H7 (cell line): ENCODE measurements at regions not wholly inside any gene's neighbourhood (a gene's known extent, or its start where the extent isn't known, plus 50 kb on each side); places are given as distances from the start of the nearest gene placed in this dataset.
"Not testable (repeated sequence)": the region's sequence is repeated elsewhere in the genome, so short reads cannot be mapped to it uniquely, and the experiment has no call there.

ENCODE experiments used
- DNase-seq: peaks from one replicate; pipeline ENCODE4 v3.0.0; 2012
- H3K27me3 ChIP-seq: 2 replicates; pipeline ENCODE4 v1.6.0; 2011; ENCODE audit warnings: mild to moderate bottlenecking, low read length; ENCODE audit not compliant: control insufficient read depth, insufficient read depth
- H3K36me3 ChIP-seq: replicated peaks from 2 replicates; pipeline ENCODE4 v1.5.1; 2011; ENCODE audit warnings: low read length; ENCODE audit not compliant: control insufficient read depth, insufficient read depth
- H3K4me3 ChIP-seq: 2 replicates; pipeline ENCODE4 v1.5.1; 2011; ENCODE audit warnings: low read depth, mild to moderate bottlenecking, control low read depth, low read length, moderate library complexity; ENCODE audit not compliant: insufficient read depth

- Histone ChIP-seq H3K4me3 (no peak overlapping the region), H3K27me3 (no peaks in the 10 kb centered on the region), H3K36me3 (no peaks in the 10 kb centered on the region)
- DNase-seq = no peak
Observed at GRCh38 chr3:178099274-178099673, 437.0 kb upstream of the KCNMB2 start.

DNA sequence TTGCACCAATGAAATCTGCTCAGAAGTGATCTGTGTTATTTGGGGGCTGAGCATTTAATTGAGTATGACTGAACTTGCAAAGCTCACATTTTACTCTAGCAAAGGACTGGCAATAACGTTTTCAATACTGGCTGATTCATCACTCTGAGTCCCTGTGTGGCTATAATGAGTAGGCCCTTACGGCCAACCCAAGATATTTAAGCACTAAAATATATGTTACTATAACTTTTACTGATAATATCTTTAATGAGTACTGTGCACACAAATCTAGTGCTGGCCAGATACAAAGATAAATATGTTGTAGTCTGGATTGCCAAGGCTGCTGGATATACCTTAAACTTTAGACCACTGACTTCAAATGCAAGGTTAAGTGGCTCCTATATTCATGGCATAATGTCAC is 436.4 kb upstream of the KCNMB2 start:
- DNase-seq = no peak
- Histone ChIP-seq H3K36me3 (no peaks in the 10 kb centered on the region), H3K4me3 (no peak overlapping the region), H3K27me3 (no peaks in the 10 kb centered on the region)

- Histone ChIP-seq H3K4me3 (no peak overlapping the region), H3K36me3 (no peaks in the 10 kb centered on the region), H3K27me3 (no peaks in the 10 kb centered on the region)
- no peak for DNase-seq
Observed at GRCh38 chr3:178100908-178101307, 435.3 kb upstream of the KCNMB2 start.

- H3K36me3 ChIP-seq = no peaks in the 10 kb centered on the region
- H3K4me3 ChIP-seq = no peak overlapping the region
- no peak for DNase-seq
- no peaks in the 10 kb centered on the region for H3K27me3 ChIP-seq
Observed at GRCh38 chr3:178103140-178103539, 433.1 kb upstream of the KCNMB2 start.

- no peak overlapping the region for H3K4me3 ChIP-seq
- no peak for DNase-seq
- no peaks in the 10 kb centered on the region for H3K27me3 ChIP-seq
- H3K36me3 ChIP-seq = no peaks in the 10 kb centered on the region
Observed at GRCh38 chr3:178107804-178108203, 428.4 kb upstream of the KCNMB2 start.

DNA sequence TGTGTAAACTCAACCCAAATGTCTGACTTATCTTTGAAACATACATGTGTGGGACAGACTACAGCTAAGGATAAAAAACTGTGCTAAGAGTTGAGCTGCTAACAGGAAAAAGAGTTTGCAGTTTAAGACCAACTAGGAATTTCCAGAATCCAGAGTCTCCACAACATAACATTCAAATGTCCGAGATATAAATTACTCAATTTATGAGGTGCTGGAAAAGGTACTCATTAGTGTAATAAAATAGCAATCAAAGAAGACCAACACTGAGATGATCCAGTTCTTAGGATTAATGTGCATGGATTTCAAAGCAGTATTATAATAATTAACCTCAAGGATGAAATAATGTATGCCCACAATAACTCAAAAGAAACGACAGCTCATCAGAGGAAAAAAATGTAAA is 426.5 kb upstream of the KCNMB2 start:
- no peak for DNase-seq
- Histone ChIP-seq H3K36me3 (no peaks in the 10 kb centered on the region), H3K4me3 (no peak overlapping the region), H3K27me3 (no peaks in the 10 kb centered on the region)

DNA sequence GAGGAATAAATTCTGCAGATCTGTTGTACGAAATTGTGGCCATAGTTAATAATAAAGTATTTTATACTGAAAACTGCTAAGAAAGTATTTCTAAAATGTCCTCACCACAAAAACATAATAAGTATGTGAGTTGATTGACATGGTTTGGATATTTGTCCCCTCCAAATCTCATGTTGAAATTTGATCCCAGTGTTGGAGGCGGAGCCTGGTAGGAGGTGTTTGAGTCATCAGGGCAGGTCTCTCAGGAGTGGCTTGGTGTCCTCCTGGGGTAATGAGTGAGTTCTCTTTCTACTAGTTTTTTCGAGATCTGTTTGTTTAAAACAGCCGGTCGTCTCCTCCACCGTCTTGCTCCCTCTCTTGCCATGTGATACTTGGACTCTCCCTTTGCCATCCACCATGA is 424.1 kb upstream of the KCNMB2 start:
- Histone ChIP-seq H3K27me3 (no peaks in the 10 kb centered on the region), H3K4me3 (no peak overlapping the region), H3K36me3 (no peaks in the 10 kb centered on the region)
- DNase-seq = no peak

- H3K36me3 ChIP-seq, H3K27me3 ChIP-seq, H3K4me3 ChIP-seq, DNase-seq: not testable (repeated sequence)
Observed at GRCh38 chr3:178112552-178112951, 423.7 kb upstream of the KCNMB2 start.

DNA sequence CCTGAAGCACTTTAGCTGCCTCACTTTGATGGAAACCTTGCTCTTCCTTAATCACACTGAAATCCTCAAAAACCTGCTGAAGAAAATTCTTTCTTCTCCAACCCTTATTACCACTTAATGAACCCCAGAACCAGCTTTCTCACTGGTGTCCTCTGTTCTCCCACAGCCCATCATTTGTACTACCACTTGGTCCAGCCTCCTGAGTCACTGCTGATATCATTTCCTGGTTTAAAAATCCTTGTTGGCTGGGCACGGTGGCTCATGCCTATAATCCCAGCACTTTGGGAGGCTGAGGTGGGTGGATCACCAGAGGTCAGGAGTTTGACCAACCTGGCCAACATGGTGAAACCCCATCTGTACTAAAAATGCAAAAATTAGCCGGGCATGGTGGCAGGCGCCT is 418.6 kb upstream of the KCNMB2 start:
- no peak overlapping the region for H3K4me3 ChIP-seq
- DNase-seq = no peak
- H3K27me3 ChIP-seq = no peaks in the 10 kb centered on the region
- H3K36me3 ChIP-seq = no peaks in the 10 kb centered on the region

- not testable (repeated sequence) for H3K4me3 ChIP-seq, DNase-seq, H3K36me3 ChIP-seq, H3K27me3 ChIP-seq
Observed at GRCh38 chr3:178119608-178120295, 416.5 kb upstream of the KCNMB2 start.

- H3K36me3 ChIP-seq = no peaks in the 10 kb centered on the region
- H3K27me3 ChIP-seq = no peaks in the 10 kb centered on the region
- no peak for DNase-seq
- no peak overlapping the region for H3K4me3 ChIP-seq
Observed at GRCh38 chr3:178120367-178120766, 415.9 kb upstream of the KCNMB2 start.

DNA sequence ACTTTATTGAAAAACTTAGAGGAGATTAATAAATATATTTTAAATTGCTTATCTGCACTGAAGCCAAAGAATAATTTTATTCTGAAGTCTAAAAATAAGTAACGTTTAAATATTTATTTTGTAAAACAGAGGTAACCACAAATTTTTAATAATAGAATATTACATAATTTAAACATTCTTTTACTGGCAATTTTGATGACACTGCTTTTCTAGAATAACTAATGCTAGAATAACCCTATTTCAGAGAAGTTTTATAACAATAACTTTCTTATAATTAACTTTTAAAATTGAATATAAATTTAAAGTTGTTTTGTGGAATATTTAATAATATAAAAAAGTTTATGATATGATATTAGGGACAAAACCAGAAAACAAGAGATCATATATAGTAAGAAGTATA is 409.6 kb upstream of the KCNMB2 start:
- no peaks in the 10 kb centered on the region for H3K36me3 ChIP-seq
- no peak overlapping the region for H3K4me3 ChIP-seq
- no peaks in the 10 kb centered on the region for H3K27me3 ChIP-seq
- DNase-seq = no peak

- DNase-seq = no peak
- no peak overlapping the region for H3K4me3 ChIP-seq
- H3K27me3 ChIP-seq = no peaks in the 10 kb centered on the region
- no peaks in the 10 kb centered on the region for H3K36me3 ChIP-seq
Observed at GRCh38 chr3:178127221-178127620, 409.0 kb upstream of the KCNMB2 start.

- no peak for DNase-seq
- H3K27me3 ChIP-seq = no peaks in the 10 kb centered on the region
- H3K36me3 ChIP-seq = no peaks in the 10 kb centered on the region
- no peak overlapping the region for H3K4me3 ChIP-seq
Observed at GRCh38 chr3:178129109-178129508, 407.1 kb upstream of the KCNMB2 start.

- DNase-seq = no peak
- Histone ChIP-seq H3K27me3 (no peaks in the 10 kb centered on the region), H3K4me3 (no peak overlapping the region), H3K36me3 (no peaks in the 10 kb centered on the region)
Observed at GRCh38 chr3:178131801-178132200, 404.4 kb upstream of the KCNMB2 start.

GRCh38 chr3:178137206-178137605 is 399.0 kb upstream of the KCNMB2 start:
- no peaks in the 10 kb centered on the region for H3K27me3 ChIP-seq
- no peak overlapping the region for H3K4me3 ChIP-seq
- DNase-seq = no peak
- H3K36me3 ChIP-seq = no peaks in the 10 kb centered on the region
